Upper lobe of right lung (tissue), 1 donor: ENCODE measurements at regions not wholly inside any gene's neighbourhood (a gene's known extent, or its start where the extent isn't known, plus 50 kb on each side); places are given as distances from the start of the nearest gene placed in this dataset.

Experiments used
- ATAC-seq: fragments of 200-7000 bp; cut with Tn5 transposase; one replicate; pipeline ENCODE4 v1.9.1; 2020; ENCODE audit warnings: mild to moderate bottlenecking, moderate library complexity
- DNase-seq: peaks from one replicate; pipeline ENCODE4 v3.0.0-alpha.2; 2020
- H3K27ac ChIP-seq: fragments of 200-600 bp; one replicate; pipeline ENCODE4 v1.8.0; 2022
- H3K27me3 ChIP-seq: fragments of 200-600 bp; one replicate; pipeline ENCODE4 v1.8.0; 2022; ENCODE audit warnings: mild to moderate bottlenecking
- H3K36me3 ChIP-seq: fragments of 200-600 bp; one replicate; pipeline ENCODE4 v1.8.0; 2022
- H3K4me1 ChIP-seq: fragments of 200-600 bp; one replicate; pipeline ENCODE4 v1.8.0; 2022
- H3K4me3 ChIP-seq: fragments of 200-600 bp; one replicate; pipeline ENCODE4 v1.8.0; 2022; ENCODE audit warnings: mild to moderate bottlenecking
- H3K9me3 ChIP-seq: fragments of 200-600 bp; one replicate; pipeline ENCODE4 v1.8.0; 2022
- intact Hi-C: fragments of 100-400 bp; cut with DNase I; formaldehyde crosslinking; loops from one replicate; pipeline ENCODE4 v1.11.0; 2022
- TF ChIP-seq, protein P1 (sequence below): fragments of 200-600 bp; IDR thresholded peaks from one replicate; pipeline ENCODE4 v1.8.0; 2022; ENCODE audit warnings: antibody characterized with exemption
- donor health status: DM: no; HTN: yes; CAD: no; lungs with severe emphysema.

DNA sequence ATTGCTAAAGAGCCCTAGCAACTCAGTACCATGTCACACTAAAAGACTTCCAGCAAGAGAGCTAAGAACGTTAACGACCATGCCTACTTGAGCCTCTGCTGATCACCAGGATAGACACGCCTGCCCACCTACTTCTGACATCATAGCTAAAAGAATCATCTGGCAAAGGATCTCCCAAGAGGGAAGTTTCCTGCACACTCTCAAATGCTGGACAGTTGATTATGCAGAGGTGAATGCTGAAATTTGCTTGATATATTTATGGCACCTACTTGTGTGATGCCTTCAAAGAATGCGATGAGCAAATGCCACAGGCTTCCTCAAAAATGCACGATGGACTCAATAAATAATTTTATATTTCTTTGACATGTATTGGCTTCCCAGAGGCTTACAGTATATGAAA is 113.6 kb downstream of the GALC start:
- no peak for ATAC-seq

DNA sequence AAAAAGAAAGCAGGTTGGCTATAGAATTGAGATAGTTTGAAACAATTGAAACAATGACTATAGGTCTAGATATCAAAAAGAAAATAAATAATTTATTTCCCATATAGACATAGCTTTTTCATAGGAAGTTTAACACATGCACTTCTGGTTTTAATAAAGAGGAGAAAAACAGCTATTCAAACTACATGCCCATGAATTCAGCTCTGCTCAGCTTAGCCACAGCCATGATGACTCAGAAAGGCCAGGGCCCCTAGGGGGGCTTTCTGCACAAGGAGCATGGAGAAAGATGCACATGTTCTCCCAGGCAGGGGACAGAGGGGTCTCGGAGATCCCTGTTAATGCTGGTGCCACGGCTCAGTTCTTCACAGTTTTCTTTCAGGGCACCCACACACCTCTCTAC is 114.0 kb downstream of the GALC start:
- H3K27me3 ChIP-seq: peaks cover 6% of the 10 kb centered on the region

More for the DNA sequence above, 113.6 kb downstream of the GALC start:
- no peak for DNase-seq
- H3K4me3 ChIP-seq: no peak overlapping the region
- TF ChIP-seq, protein P1, sequence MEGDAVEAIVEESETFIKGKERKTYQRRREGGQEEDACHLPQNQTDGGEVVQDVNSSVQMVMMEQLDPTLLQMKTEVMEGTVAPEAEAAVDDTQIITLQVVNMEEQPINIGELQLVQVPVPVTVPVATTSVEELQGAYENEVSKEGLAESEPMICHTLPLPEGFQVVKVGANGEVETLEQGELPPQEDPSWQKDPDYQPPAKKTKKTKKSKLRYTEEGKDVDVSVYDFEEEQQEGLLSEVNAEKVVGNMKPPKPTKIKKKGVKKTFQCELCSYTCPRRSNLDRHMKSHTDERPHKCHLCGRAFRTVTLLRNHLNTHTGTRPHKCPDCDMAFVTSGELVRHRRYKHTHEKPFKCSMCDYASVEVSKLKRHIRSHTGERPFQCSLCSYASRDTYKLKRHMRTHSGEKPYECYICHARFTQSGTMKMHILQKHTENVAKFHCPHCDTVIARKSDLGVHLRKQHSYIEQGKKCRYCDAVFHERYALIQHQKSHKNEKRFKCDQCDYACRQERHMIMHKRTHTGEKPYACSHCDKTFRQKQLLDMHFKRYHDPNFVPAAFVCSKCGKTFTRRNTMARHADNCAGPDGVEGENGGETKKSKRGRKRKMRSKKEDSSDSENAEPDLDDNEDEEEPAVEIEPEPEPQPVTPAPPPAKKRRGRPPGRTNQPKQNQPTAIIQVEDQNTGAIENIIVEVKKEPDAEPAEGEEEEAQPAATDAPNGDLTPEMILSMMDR: no peak
- H3K9me3 ChIP-seq: no peaks in the 10 kb centered on the region
- H3K27me3 ChIP-seq: peaks cover 6% of the 10 kb centered on the region
- no peaks in the 10 kb centered on the region for H3K36me3 ChIP-seq
- H3K27ac ChIP-seq: no peak overlapping the region
- intact Hi-C loops: no loop called here
- no peaks in the 10 kb centered on the region for H3K4me1 ChIP-seq

DNA sequence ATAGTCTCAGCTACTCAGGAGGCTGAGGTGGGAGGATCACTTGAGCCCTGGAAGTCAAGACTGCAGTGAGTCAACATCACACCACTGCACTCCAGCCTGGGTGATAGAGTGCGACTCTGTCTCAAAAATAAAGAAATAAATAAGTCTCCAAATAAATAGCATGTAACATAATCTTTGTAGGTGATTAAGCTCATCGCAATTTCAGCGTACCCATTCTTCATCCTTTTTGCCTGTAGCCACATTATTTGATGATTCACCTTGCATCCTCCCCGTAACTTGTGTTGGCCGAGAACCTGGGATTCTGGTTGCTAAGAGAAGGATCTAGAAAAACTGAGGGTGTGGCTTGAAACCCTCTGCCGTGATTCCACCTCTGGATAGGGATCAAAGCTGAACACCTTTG is 115.1 kb downstream of the GALC start:
- Histone ChIP-seq H3K27me3 (peaks cover 6% of the 10 kb centered on the region), H3K27ac (no peak overlapping the region), H3K4me1 (no peaks in the 10 kb centered on the region), H3K36me3 (no peaks in the 10 kb centered on the region), H3K9me3 (no peaks in the 10 kb centered on the region), H3K4me3 (no peak overlapping the region)
- TF ChIP-seq, protein P1: no peak
- intact Hi-C loops: no loop called here
- ATAC-seq: no peak
- DNase-seq: no peak

More for the DNA sequence above, 114.0 kb downstream of the GALC start:
- no peak for ATAC-seq
- intact Hi-C loops: no loop called here
- Histone ChIP-seq H3K9me3 (no peaks in the 10 kb centered on the region), H3K4me1 (no peaks in the 10 kb centered on the region), H3K4me3 (no peak overlapping the region), H3K27ac (no peak overlapping the region), H3K36me3 (no peaks in the 10 kb centered on the region)
- no peak for DNase-seq
- TF ChIP-seq, protein P1: no peak

DNA sequence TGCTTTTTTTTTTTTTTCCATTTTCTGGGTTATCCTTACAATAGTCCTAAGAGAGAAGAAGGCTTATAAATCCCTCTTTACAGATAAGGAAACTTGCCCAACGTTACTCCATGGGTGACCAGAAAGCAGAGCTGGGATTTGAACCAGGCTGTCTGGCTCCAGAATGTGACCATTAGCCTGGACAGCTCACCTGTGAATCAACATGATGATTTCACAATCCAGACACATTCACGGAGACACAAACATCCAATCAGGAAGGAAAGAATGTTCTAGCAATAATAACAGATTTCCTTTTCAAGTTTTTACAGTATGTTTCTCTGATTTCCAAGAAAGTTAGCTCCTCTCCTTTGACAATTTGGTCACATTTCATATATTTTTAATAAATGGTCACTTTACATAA is 118.3 kb downstream of the GALC start:
- Histone ChIP-seq H3K4me1 (no peaks in the 10 kb centered on the region), H3K4me3 (no peak overlapping the region), H3K36me3 (no peaks in the 10 kb centered on the region), H3K27me3 (peaks cover 6% of the 10 kb centered on the region), H3K27ac (no peak overlapping the region), H3K9me3 (no peaks in the 10 kb centered on the region)
- intact Hi-C loops: no loop called here
- TF ChIP-seq, protein P1: no peak
- ATAC-seq: no peak
- DNase-seq: no peak

DNA sequence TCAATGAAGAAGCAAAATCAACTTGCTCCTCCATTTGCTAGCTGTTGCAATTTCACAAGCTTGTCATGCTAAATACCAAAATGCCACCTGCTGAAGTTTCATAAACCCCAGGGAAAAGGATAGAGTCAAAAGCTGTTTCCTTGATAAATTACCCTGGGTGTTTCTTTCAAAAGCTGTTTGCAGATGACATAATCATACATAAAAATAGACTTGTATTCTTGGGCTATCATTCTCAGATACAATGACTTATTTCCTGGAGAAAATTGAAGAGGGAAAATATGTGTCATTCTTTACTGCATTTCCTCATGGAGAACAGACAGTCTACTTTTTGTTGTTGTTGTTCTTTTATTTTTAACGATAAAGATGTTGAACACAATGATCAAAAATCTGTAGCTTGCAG is 119.2 kb downstream of the GALC start:
- Histone ChIP-seq H3K36me3 (no peaks in the 10 kb centered on the region), H3K4me1 (no peaks in the 10 kb centered on the region), H3K27ac (no peak overlapping the region), H3K4me3 (no peak overlapping the region), H3K27me3 (peaks cover 6% of the 10 kb centered on the region), H3K9me3 (no peaks in the 10 kb centered on the region)
- TF ChIP-seq, protein P1: no peak
- intact Hi-C loops: no loop called here
- DNase-seq (no peak), ATAC-seq (no peak)
